Mucosa of descending colon (tissue), 3 donors: ENCODE measurements at regions not wholly inside any gene's neighbourhood (a gene's known extent, or its start where the extent isn't known, plus 50 kb on each side); places are given as distances from the start of the nearest gene placed in this dataset.
"Not testable (repeated sequence)": the region's sequence is repeated elsewhere in the genome, so short reads cannot be mapped to it uniquely, and the experiment has no call there.

ENCODE experiments used
- ATAC-seq: fragments of 200-7000 bp; cut with Tn5 transposase; one replicate; pipeline ENCODE4 v1.9.1; 2020; ENCODE audit warnings: mild to moderate bottlenecking, moderate library complexity
- DNase-seq, 3 donors: peaks; one replicate each; pipeline ENCODE4 v3.0.0-alpha.2; 2020
- H3K36me3 ChIP-seq: fragments of 200-600 bp; one replicate; pipeline ENCODE4 v1.8.0; 2021; ENCODE audit warnings: low read depth, mild to moderate bottlenecking
- H3K4me1 ChIP-seq: fragments of 200-600 bp; one replicate; pipeline ENCODE4 v1.8.0; 2021; ENCODE audit warnings: low read depth, mild to moderate bottlenecking
- H3K4me3 ChIP-seq: fragments of 200-600 bp; one replicate; pipeline ENCODE4 v1.8.0; 2021; ENCODE audit warnings: mild to moderate bottlenecking
- H3K9me3 ChIP-seq: fragments of 200-600 bp; one replicate; pipeline ENCODE4 v1.8.0; 2021; ENCODE audit warnings: mild to moderate bottlenecking
- CTCF ChIP-seq: fragments of 200-600 bp; IDR thresholded peaks from one replicate; pipeline ENCODE4 v1.8.0; 2022; ENCODE audit warnings: antibody characterized with exemption, mild to moderate bottlenecking
- intact Hi-C, 2 donors: fragments of 100-400 bp; cut with DNase I in 1 of 2; cut with micrococcal nuclease in 1 of 2; formaldehyde crosslinking; loops; one replicate each; pipeline versions ENCODE4 v1.11.0 to v1.11.1; 2022; cut with DNase I, micrococcal nuclease
- donor health status: DM: no; HTN: no; CAD: no; lungs with moderate emphysema.
- donor health status: DM: no; HTN: no; CAD: no.
- donor health status: DM: no; HTN: yes; CAD: no.

- ATAC-seq, result no peak
Observed at GRCh38 chr9:75812141-75812540, 78.3 kb upstream of the PCSK5 start.

GRCh38 chr9:75814667-75815066 is 75.8 kb upstream of the PCSK5 start:
- intact Hi-C loops, result no loop called here
- Histone ChIP-seq H3K4me3 (no peak overlapping the region), H3K4me1 (no peaks in the 10 kb centered on the region)

More at GRCh38 chr9:75812141-75812540, 78.3 kb upstream of the PCSK5 start:
- Histone ChIP-seq H3K4me3 (no peak overlapping the region), H3K9me3 (peaks cover 12% of the 10 kb centered on the region), H3K4me1 (no peaks in the 10 kb centered on the region), H3K36me3 (no peaks in the 10 kb centered on the region)
- TF ChIP-seq CTCF, result no peak
- intact Hi-C loops, result no loop called here
- DNase-seq, result no peak

GRCh38 chr9:75820471-75821115 is 69.9 kb upstream of the PCSK5 start:
- ATAC-seq, H3K36me3 ChIP-seq, H3K4me3 ChIP-seq, intact Hi-C loops, H3K4me1 ChIP-seq, DNase-seq, H3K9me3 ChIP-seq: not testable (repeated sequence)

More at GRCh38 chr9:75814667-75815066, 75.8 kb upstream of the PCSK5 start:
- DNase-seq (no peak), ATAC-seq (no peak)
- H3K36me3 ChIP-seq, result no peaks in the 10 kb centered on the region
- no peak for TF ChIP-seq CTCF
- peaks cover 12% of the 10 kb centered on the region for H3K9me3 ChIP-seq

GRCh38 chr9:75823151-75823550 is 67.3 kb upstream of the PCSK5 start:
- Histone ChIP-seq H3K4me3 (no peak overlapping the region), H3K4me1 (no peaks in the 10 kb centered on the region), H3K36me3 (no peaks in the 10 kb centered on the region), H3K9me3 (peaks cover 2% of the 10 kb centered on the region)
- ATAC-seq (no peak), DNase-seq (no peak)
- intact Hi-C loops, result no loop called here
- no peak for TF ChIP-seq CTCF

- intact Hi-C loops, result no loop called here
- ATAC-seq, result no peak
- Histone ChIP-seq H3K4me1 (no peaks in the 10 kb centered on the region), H3K36me3 (no peaks in the 10 kb centered on the region), H3K4me3 (no peak overlapping the region), H3K9me3 (peaks cover 2% of the 10 kb centered on the region)
- no peak for TF ChIP-seq CTCF
- no peak for DNase-seq
Observed at GRCh38 chr9:75824816-75825568, 65.5 kb upstream of the PCSK5 start.

GRCh38 chr9:75826314-75826713 is 64.2 kb upstream of the PCSK5 start:
- peak in 2 of 3 donors; percentile 13 to 28 for DNase-seq
- TF ChIP-seq CTCF, result no peak
- ATAC-seq, result peak; percentile 42

More at GRCh38 chr9:75826314-75826713, 64.2 kb upstream of the PCSK5 start:
- no peaks in the 10 kb centered on the region for H3K36me3 ChIP-seq
- intact Hi-C loops, result no loop called here
- no peak overlapping the region for H3K4me3 ChIP-seq
- H3K4me1 ChIP-seq, result no peaks in the 10 kb centered on the region
- H3K9me3 ChIP-seq, result peaks cover 2% of the 10 kb centered on the region
